ENCODE measurements at regions not wholly inside any gene's neighbourhood (a gene's known extent, or its start where the extent isn't known, plus 50 kb on each side); places are given as distances from the start of the nearest gene placed in this dataset.
A peak's percentile ranks its signal among the peaks of the same experiment; 100 is the strongest.
"Not testable (repeated sequence)": the region's sequence is repeated elsewhere in the genome, so short reads cannot be mapped to it uniquely, and the experiment has no call there.

- not testable (repeated sequence) for DNase-seq (ENCODE audit: low spot score)
Observed at GRCh38 chr18:8913606-8914403, 188.7 kb upstream of the NDUFV2 start.

DNA sequence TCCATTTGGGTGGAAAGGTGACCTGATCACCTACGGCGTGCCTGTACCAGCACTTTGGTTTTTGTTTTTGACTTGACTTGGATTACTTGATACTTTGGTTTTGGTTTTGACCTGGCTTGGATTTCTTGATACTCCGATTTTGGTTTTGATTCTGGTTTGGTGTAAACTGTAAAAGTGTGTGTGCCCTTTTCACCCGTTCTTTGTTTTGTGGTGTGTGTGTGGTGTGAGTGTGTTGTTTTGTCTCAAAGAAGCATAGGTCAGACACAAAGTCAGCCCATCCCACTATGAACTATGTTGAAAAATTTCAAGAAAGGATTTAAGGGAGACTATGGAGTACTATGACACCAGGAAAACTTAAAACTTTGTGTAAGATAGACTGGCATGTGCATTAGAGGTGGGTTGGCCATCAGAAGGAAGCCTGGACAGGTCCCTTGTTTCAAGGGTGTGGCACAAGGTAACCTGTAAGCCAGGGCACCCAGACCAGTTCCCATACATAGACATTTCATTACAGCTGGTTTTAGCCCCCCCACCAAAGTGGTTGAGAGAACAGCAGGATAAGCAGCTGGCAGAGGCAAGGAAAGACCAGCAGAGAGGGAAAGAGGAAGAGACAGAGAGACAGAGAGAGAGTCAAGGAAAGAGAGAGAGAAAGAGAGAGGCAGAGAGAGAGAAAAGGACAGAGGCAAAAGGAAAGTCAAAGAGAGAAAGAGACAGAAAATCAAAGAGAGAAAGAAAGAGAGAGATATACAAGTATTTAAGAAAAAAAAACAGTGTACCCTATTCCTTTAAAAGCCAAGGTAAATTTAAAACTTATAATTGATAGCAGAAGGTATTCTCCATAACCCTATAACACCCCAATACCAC lies 187.9 kb upstream of the NDUFV2 start:
- not testable (repeated sequence) for DNase-seq (ENCODE audit: low spot score)

DNA sequence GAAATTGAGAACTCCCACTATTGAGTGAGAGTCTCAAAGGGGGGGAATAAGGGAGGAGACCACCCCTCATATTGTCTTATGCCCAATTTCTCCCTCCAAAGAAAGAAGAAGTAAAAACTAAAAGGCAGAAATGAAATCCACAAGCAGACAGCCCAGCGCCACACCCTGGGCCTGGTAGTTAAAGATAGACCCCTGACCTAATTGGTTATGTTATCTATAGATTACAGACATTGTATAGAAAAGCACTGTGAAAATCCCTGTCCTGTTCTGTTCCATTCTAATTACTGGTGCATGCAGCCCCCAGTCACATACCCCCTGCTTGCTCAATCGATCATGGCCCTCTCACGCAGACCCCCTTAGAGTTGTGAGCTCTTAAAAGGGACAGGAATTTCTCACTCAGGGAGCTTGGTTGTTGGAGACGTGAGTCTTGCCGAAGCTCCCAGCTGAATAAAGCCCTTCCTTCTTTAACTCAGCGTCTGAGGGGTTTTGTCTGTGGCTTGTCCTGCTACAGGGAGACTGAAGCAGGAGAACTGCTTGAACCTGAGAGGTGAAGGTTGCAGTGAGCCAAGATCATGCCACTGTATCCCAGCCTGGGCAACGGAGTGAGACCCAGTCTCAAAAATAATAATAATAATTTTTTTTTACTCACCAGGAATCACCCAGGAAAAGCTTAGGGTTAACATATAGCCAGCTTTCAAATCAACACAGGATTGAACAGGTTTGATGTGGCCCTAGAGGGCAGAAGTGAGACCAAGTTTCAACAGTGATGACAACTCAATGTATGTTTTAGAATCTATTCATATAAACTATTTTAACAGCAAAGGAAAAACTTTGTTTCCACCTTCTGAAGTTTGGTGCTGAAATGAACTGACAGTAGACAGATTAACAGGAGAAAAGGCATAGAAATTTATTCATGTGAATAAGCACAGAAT lies 181.4 kb upstream of the NDUFV2 start:
- DNase-seq (ENCODE audit: low spot score), result not testable (repeated sequence)

DNA sequence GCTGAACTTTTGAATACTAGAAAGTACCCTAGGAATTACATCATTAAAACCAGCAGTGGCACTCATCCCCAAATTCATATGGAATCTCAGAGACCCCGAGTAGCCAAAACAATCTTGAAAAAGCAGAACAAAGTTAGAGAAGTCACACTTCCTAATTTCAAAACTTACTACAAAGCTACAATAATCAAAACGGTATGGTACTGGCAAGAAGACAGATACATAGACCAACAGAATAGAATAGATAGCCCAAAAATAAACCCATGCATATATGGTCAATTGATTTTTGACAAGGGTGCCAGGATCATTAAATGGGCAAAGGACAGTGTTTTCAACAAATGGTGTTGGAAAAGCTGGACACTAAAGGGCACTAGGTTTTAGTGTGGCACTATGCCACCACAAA lies 176.0 kb upstream of the NDUFV2 start:
- no peak for DNase-seq (ENCODE audit: low spot score)

DNA sequence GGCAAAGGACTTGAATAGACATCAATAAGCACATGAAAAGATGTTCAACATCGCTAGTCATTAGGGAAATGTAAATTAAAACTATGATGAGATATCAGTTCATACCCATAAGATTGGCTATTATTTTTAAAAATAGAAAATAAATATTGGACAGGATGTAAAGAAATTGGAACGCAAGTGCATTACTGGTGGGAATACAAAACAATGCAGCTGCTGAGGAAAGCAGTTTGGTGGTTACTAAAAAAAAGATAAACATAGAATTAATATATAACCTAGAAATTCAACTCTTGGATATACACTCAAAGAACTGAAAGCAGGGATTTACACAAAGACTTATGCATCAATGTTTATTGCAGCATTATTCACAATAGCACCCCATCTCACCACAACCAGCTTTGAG lies 174.5 kb upstream of the NDUFV2 start:
- no peak for DNase-seq (ENCODE audit: low spot score)

DNA sequence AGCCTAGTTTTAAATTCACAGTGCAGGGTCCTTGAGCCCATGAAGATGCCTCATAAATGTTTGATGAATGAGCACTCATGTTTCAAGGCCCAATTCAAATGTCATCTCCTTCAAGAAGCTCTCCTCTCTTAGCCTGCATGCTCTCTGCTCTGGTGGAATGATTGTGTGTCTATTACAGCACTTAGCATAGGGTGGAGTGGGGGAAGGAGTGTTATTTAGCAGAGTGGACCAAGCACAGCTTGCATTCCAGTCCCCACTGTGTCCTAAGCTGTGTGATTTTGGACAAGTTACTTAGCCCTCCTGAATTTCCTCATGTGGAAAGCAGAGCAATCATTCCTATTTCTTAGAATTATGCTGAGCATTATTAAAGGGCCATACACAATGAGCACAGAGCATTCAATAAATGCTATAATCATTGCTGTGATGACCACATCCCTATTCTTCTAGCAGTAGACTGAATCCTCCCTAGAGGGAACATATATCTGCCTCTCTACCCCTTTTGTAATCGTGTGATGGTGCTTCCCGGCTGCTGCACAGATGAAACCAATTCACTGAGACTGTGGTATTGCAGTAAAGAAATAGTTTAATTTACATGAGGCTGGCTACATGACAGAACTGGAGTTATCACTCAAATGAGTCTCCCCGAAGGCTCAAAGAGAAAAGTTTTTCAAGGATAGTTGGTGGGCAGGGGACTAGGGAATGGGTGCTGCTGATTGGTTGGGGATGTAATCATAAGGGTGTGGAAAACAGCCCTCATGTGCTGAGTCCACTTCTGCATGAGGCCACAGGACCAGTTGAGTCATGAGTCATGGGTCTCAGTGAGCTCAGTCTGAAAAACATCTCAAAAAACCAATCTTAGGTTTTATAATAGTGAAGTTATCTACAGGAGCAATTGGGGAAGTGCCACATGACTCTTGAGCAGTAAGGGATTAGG lies 173.4 kb upstream of the NDUFV2 start:
- DNase-seq (ENCODE audit: low spot score), result no peak

GRCh38 chr18:8930990-8931616 lies 171.4 kb upstream of the NDUFV2 start:
- no peak for DNase-seq (ENCODE audit: low spot score)

DNA sequence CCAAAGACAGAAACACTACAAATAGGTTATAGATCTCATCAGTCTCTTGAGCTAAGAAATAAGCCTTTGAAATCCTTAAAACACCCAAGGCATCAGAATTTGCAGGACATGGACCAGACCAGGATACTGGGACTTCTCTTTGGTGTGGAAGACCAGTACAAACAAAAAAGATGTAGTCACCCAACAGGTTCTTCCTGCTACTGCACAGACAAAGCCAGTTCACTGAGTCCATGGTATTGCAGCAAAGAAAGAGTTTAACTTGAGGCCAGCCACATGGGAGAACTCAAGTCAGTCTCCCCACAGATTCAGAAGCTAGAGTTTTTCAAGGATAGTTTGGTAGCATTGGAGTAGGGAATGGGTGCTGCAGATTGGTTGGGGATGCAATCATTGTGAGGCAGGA lies 169.6 kb upstream of the NDUFV2 start:
- no peak for DNase-seq (ENCODE audit: low spot score)

DNA sequence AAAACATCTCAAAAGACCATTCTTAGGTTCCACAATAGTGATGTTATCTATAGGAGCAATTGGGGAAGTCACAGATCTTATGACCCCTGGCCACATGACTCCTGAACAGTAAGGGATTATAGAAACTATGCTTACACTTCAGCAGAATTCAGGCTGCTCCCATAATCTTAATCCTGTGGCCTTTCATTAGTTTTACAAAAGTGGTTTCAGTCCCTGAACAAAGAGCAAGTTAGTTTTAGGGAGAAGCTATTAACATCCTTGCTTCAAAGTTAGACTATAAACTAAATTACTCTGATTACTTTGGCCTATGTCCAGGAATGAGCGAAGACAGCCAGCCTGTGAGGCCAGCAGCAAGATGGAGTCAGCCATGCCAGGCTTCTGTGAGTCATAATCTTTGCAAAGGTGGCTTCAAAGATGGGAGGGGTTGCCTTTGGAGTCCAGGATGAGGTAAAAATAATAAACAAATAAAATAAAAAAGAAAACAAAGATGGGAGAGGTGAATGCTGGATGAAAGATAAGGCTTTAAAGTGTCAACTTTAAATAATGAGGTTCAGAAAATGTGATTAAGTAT lies 168.7 kb upstream of the NDUFV2 start:
- DNase-seq (ENCODE audit: low spot score), result no peak

DNA sequence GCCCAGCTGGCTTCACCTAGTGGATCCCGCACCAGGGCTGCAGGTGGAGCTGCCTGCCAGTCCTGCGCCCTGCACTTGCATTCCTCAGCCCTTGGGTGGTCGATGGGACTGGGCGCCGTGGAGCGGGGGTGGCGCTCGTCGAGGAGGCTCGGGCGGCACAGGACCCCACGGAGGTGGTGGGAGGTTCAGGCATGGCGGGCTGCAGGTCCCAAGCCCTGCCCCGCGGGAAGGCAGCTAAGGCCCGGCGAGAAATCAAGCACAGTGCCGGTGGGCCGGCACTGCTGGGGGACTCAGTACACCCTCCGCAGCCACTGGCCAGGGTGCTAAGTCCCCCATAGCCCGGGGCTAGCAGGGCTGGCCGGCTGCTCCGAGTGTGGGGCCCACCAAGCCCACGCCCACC lies 167.2 kb upstream of the NDUFV2 start:
- DNase-seq (ENCODE audit: low spot score), result not testable (repeated sequence)

GRCh38 chr18:8936619-8937018 lies 165.9 kb upstream of the NDUFV2 start:
- DNase-seq (ENCODE audit: low spot score), result no peak

DNA sequence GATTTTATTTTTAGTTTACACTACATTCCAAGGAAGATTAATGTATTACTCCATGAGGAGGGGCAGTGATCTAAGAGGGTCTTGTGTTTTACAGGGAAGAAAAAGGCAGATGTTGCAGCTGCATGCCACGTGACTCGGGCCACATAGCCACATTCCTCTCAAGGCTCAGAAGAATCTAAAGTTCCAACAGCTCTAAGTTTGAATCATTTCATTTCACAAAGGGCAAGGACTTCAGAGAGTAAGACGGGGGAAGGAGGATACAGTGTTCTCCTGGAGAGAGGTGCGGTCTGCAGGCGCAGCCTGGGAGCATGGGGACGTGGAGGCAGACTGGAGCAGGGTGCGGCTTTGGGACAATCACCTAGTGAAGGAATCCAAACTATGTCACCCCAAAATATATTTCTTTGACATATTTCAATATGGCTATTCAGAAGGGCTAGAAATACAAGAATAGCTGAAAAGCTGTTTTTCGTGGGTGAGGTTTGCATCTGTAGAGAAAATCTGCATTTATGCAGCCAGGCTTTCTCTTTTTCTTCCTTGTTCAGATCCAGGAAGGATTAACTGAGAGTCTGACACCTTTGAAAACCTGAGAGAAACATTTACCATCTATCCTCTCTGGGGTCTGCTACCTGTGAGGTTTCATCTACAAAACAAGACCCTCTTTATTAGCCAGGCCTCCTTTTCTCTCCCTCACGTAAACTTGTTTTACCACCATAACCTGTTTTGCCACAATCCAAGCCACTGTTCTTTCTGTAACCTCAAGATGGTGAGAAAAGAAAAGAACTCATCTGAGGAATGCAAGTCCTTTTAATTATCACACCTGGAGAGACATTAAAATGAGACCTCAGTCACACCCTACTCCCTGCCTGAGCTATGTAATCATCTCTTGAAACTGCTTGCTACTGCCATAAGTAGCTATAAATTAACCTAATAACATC lies 165.1 kb upstream of the NDUFV2 start:
- DNase-seq (ENCODE audit: low spot score), result peak; percentile 18

DNA sequence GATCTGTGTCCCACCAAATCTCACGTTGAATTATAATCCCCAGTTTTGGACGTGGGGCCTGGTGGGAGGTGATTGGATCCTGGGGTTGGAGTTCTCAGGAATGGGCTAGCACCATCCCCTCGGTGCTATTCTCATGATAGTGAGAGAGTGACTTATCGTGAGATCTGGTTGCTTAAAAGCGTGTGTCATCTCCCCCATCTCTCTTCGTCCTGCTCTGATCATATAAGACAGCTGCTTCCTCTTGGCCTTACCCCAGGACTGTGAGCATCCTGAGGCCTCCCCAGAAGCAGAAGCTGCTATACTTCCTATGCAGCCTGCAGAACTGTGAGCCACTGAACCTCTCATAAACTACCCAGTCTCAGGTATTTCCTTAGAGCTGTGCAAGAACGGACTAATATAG lies 163.7 kb upstream of the NDUFV2 start:
- DNase-seq (ENCODE audit: low spot score), result no peak

- peak; percentile 22 for DNase-seq (ENCODE audit: low spot score)
Observed at GRCh38 chr18:8942021-8942908, 160.2 kb upstream of the NDUFV2 start.

DNA sequence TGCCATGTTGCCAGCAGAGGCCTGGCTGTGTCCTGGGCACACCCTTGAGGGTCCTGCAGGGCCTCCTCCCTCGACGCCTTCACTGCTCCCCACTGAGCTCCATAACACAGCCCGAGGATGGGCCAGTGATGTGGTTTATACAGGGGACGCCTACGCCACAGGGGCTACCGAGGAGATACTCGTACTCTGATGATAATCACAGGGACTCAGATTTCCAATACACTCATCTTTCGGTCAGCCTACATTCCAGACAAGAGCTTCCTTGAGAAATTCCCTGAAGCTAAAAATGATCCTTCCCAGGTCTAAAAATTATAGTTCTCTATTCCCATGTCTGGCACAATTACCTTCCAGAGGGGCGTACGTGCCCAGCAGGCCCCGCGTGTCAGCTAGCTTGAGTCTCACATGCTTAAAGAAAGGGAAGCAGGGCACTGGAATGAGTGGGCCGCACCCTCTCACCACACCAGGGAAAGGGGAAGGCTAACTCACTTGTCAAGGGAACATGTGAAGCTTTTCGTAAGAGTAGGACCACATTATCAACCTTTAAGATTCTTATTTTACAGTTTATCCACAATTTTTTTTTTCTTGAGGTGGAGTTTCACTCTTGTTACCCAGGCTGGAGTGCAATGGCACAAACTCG lies 159.5 kb upstream of the NDUFV2 start:
- DNase-seq (ENCODE audit: low spot score), result no peak

DNA sequence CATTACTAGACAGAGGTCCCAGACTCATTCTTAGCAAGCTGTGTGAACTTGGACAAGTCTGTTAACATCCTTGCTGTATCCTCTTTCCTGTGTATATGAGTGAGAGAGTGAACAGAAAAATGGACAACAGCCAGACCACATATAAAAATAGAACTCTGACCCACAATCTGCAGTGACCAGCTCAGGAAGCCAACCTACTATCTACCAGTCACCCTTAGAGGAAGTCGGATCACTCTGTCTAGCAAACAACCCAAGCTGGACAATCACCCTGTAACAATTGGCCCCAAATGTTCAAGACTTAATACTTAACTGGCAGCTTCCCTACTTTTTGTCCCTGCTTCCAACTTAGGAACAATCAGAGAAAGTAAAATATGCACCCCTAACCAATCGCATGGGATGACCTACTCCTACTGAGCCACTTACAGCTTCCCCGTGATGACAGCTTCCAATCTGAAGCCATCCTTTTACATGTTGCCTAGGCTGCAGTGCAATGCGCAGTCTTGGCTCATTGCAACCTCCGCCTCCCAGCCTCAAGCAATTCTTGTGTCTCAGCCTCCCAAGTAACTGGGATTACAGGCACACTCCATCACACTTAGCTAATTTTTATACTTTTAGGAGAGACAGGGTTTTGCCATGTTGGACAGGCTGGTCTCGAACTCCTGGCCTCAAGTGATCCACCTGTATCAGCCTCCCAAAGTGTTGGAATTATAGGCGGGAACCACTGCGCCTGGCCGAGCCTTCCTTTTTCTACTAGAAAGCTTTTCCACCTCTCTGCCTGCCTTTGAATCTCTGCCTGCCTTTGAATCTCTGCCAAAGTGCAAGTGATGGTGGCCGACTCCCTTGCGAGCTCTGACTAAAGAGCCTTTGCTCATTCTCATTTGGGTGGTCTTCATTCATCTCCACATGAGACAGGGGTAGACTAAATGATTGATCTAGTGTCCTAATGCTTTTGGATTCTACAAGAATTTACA lies 158.3 kb upstream of the NDUFV2 start:
- DNase-seq (ENCODE audit: low spot score), result peak; percentile 56

Measured in AG08395 (cell line).